HG02840 (cell line): ENCODE measurements at regions not wholly inside any gene's neighbourhood (a gene's known extent, or its start where the extent isn't known, plus 50 kb on each side); places are given as distances from the start of the nearest gene placed in this dataset.
"Not testable (repeated sequence)": the region's sequence is repeated elsewhere in the genome, so short reads cannot be mapped to it uniquely, and the experiment has no call there.

ENCODE experiments used
- ATAC-seq: cut with Tn5 transposase; IDR thresholded peaks from one replicate; pipeline ENCODE4 v1.9.1; 2021; ENCODE audit warnings: mild to moderate bottlenecking, moderate library complexity, moderate number of reproducible peaks; ENCODE audit not compliant: unreplicated experiment, low FRiP score

DNA sequence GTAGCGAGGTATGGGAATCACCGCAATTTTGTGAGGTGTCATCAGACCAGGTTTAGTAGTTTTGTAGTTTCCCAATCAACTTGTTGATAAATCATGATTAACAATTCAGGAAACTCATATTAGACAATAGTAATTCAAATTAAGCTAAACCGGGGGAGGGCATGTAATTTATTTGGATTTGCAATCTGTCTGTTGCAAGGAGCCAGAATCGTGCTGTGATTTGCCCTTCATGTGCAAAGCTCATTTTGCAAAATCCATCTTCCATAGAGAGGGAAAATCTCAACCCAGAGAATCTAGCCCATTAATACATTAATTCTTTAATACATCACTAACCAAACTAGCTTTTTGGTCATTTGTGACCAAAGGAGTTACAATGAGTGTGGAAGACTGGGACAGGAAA, 164.7 kb upstream of the TRPM3 start:
- no peak for ATAC-seq

DNA sequence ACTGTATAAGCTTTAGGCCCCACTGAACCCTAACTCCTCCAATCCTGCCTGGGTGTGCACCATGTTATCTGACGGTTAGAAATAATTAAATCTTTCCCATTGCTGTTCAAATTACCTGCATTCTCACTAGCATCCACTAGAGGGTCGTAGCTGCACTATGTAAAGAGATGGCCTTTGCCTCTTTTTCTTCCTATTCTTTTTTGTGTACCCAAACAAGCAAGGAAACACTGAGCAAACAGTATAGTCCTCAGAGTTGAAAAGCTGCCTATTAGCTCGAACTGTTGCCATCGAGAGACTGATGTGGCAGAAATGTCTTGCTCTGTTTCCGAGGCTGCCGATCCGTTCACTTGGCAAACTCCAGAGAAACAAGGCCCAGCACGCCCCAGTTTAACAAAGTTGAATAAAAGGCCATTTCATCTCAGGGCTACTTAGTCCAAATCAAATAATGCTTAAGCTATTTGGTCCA, 163.8 kb upstream of the TRPM3 start:
- peak; percentile 79 for ATAC-seq

DNA sequence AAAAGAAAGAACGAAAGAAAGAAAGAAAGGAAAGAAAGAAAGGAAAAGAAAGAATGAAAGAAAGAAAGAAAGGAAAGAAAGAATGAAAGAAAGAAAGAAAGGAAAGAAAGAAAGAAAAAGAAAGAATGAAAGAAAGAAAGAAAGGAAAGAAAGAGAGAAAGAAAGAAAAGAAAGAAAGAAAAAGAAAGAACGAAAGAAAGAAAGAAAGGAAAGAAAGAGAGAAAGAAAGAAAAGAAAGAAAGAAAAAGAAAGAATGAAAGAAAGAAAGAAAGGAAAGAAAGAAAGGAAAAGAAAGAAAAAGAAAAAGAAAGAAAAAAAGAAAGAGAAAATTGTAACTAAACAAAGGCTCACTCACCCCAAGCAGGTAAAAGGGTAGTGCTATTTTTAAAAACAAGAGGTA, 160.7 kb upstream of the TRPM3 start:
- ATAC-seq: not testable (repeated sequence)

DNA sequence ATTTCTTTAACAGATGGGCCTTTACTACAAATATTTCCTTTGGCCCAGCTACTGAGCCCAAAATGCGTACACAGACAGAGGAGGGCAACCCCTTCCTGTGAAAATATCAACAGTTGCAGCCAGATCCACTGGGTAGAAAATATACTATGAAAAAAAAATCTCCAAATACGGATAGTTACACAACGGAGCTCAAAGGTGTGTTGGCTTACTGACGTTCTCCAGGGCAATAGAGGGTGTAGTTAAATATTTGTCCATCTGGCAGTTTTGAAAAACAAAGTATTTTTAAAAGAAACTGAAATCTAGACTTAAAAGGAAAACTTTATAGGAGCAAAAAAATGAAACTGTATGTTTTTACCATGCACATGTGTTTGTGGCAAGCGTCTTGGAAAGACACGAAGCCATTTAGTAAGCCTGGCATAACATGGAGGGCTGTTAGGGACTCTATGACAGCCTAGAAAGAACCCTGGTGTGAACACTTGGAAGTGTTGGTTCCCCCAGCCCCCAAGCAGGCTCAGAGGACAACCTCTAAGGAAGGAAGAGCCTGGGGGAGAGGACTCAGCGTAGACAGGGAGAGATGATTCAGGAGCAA, 157.8 kb upstream of the TRPM3 start:
- no peak for ATAC-seq

DNA sequence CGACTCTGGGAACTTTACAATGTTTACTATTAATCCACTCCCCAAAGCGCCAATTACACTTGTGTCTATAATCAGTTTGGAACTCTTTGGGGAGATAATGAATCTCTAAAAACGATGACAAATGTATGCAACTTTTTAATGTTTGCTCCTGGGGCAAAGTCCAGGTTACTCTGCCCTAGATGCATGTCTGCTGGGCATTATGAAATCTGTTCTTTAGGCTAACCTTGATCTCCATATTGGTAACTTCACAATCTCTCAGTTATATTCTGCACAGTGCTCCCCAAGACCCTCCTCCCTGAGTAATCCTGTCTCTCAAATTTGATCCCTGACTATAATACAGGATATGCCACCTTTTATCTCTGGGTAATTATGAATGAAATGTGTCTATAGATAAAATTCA, 152.2 kb upstream of the TRPM3 start:
- no peak for ATAC-seq

DNA sequence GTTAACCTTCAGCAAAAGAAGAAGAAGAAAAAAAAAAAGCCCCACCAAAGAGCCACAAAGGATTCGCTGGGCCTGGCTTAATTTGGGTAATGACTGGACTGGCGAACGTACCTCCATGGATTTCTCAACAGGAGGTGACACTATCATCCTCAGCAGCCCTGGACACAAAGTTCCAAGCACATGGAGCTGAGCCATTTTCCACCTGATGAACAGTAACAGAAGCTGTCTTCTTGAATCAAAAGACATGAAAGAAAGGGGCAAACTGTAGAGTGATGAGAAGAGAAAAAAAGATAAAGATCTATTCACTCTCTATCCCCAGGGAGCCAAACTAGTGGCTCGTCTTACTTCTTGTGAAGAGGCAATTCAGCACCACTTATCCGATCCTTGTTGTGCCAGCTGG, 150.2 kb upstream of the TRPM3 start:
- ATAC-seq: no peak

DNA sequence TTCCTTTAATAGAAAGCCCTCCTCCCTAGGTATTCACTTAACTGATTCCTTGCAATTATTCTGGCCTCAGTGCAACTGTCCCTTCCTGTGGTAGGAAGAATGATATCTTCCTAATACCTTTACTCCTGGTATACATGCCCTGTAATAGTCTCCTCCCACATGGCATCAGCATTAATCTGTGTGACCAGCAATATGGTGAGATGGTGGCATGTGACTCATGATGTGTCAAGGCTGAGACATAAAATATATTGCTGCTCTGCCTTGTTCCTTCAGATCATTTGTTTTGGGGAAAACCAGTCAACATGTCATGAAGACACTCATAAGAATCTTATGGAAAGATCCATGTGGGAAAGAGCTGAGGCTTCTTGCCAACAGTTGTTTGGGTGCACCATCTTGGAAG, 149.1 kb upstream of the TRPM3 start:
- ATAC-seq: no peak

DNA sequence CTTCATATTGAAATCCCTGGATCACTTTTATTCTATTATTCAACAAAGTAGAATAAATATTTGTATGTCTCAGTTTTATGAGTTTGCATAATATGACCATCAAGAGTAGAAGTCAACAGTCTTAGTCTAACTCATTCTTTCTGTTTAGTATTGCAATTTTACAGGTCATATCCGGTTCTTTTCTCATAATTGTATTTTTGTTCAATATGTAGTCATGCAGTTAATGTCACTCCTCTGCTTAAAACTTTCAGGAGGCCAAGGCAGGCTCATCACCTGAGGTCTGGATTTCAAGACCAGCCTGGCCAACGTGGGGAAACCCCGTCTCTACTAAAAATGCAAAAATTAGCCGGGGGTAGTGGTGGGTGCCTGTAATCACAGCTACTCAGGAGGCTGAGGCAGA, 148.4 kb upstream of the TRPM3 start:
- no peak for ATAC-seq

DNA sequence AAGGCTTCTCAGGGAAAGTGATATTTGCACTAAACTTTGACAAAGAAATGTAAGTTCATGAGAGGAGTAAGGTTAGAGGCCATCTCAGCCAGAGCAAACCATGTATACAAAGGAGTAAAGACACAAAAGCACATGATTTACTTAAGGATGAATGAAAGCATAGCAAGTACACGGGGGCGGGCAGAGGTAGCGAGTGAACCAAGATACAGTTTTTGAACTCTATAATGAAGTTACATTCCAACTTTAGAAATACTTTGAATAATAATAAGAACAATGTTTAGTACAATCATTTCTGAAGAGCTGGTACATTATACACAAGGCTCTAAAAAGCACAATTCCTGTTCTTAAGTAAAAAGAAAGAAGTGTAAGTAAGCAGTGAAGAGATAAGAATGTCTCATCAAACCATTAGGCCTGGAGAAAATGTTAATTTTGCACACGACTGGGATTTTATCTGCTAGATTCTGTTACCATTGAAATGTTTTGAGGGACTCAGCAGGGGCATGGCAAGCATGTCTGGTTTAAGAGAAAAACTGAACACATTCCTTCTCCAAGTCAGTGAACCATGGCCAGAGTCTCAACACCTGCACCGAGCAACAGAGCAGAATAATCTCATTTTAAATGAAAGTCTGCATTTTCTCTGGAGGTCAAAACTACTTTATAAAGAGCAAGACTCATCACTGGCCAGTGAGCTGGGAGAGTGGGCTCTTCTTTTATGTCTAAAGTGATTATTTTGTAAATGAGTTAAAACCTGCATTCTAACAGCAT, 147.6 kb upstream of the TRPM3 start:
- ATAC-seq: no peak

DNA sequence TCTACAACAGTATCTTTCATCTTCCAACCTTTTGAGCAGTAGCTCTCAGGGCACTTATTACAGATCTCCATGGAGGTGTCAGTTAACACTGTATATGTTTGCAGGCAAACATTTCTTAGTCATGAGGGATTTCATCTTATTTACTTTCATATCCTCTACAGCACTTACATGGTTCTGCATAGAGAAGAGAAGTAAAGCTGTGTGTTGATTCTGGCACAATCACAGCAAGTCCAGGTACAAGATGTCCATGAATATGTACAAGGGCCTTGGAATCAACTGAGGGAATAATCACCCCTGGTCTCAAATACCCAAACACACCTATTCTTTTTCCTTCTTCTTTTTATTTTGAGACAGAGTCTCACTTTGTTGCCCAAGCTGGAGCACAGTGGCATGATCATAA, 142.0 kb upstream of the TRPM3 start:
- no peak for ATAC-seq

DNA sequence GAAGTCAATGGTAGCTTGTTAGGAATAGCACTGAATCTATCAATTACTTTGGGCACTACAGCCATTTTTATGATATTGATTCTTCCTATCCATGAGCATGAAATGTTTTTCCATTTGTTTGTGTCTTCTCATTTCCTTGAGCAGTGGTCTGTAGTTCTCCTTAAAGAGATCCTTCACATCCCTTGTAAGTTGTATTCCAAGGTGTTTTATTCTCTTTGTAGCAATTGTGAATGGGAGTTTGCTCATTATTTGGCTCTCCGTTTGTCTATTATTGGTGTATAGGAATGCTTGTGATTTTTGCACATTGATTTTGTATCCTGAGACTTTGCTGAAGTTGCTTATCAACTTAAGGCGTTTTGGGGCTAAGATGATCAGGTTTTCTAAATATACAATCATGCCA, 139.0 kb upstream of the TRPM3 start:
- ATAC-seq: not testable (repeated sequence)

DNA sequence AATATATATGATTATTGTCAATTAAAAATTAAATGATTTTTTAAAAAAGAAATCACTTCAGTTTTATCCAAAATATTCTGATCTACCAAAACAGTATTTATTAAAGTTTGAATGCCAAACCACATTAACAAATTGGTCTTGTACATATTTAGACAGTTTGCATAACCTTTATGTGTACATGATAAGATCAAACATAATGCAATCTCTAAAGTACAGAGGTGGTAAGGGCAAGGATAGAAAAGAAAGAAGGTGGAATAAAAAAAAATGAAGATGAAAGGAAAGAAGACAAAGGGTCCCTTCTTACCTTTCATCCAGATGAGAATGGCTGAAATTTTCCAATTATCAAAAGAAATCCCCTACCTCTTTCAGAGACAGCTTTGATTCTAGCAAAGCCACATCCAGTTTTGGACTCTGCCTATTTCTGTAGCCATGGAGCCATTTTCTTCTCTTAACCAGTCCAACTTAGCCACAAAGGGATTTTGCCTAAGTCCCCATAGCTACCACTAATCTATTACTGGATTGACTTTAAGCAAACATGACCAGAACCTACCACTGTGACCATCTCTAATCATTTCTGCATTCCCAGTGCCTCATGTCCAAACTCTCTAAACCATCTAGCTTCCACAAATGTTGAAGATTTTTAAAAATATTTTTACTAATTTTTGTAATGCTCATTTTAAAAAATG, 133.3 kb upstream of the TRPM3 start:
- no peak for ATAC-seq

DNA sequence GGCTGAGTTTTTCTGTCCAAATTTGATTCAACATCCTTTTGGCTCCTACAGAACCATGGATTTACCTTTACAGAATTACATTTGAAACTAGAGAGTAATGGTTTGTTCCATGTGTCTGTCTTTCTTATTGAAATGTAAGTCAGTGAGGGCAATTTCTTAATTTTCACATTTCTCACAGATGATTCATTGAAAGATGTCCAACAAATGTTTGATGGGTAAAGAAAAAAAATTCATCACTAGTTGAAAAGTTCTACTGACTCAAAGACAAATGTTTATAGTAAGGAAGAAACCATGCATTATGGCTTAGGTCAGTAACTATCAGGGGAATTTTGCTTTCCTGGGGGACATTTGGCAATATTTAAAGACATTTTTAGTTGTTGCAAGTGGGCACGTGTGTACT, 131.6 kb upstream of the TRPM3 start:
- no peak for ATAC-seq

DNA sequence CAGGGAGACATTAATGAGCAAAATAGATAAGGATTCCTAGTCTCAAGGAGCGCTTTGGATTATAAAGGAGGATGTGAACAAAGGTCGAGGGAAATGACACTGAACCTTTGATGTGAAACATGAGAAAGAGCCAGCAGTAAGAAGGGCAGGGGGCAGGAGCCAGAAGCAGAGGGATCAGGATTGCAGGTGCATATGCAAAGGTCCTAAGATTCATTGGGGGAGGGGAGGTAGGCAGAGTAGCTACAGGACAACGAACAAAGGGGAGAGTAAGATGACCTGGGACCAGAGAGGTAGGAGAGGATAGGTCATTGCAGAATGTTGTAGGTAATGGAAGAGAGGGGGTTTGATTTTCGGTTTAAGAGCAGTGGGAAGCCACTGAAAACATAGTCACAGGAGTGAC, 129.2 kb upstream of the TRPM3 start:
- ATAC-seq: no peak

DNA sequence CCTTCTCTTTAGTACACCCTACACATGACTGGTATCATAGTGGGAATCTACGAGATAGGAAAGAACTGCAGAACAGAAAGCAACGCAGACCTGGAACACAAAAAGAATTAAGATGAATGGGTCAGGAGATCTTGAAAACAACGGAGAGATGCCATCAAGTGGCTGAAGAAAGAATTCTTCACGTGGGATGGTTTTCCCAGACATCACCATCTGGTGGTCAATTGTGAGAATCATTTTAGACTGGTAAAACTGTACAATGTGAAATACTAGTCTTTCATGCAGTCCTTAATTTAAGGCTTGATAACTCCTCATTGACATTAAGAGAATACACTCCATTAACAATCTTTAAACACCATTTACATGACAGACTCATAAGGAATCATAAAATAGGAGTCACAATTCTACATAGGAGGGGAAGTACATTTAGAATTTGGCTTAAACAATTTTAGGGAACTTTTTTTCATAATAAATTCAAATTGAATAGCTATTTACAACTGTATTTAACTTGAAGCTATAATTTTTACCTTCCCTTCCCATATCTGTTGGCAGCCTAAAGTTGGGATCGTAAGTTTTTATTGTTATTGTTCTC, 128.4 kb upstream of the TRPM3 start:
- no peak for ATAC-seq

DNA sequence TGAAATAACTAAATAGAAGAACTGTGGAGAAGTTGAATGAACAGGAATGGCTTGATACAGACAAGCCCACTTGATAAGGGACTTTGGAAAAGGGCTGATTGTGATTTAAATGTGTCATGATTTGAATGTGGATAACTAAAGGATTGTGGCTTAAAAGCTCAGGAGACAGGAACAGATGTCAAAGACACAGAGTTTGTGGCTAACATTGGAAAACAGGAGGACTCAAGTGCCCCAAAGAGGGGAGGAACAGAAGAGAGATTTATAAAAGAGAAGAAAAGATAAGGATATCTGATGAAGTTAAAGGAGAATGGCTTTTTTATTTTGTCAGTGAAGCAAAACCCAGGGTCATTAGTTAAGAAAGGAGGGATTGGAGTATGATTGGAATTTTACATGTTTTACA, 124.2 kb upstream of the TRPM3 start:
- ATAC-seq: no peak

DNA sequence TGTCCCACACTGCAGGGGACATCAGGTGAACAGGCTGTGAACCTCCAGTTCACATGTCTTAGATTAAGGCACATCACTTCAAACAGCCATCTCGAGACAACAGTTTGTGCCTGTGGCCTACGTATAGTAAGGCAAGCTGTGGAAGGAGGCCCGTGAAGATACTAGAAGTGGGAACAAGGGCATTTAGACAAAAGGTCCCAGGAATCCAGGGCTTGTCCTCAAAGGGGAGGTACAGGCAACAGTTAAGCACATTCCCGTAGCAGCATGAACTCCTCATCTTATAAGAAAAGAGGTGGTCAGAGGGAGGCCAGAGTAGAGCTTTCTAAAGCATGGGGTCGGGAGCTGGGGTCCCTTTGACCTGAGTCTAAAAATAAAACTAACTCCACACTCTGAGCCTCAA, 122.5 kb upstream of the TRPM3 start:
- no peak for ATAC-seq

DNA sequence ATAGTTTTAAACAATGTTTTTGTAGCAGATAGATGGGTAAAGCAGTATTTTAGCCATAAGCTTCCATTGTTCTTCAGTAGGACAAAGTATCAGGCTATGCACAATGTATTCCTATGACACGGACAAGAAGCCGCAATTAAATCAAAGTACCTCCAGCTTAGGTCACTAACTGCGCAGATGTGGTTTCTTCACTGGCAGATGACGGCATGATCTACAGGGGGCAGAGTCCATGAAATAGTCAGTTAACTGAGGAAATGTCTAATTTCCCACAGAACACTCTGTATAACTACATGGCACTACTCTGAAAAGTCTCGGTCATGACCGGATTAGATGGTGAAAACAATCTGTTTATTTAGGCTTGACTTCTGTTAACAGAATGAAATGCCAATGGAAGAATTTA, 120.7 kb upstream of the TRPM3 start:
- no peak for ATAC-seq

DNA sequence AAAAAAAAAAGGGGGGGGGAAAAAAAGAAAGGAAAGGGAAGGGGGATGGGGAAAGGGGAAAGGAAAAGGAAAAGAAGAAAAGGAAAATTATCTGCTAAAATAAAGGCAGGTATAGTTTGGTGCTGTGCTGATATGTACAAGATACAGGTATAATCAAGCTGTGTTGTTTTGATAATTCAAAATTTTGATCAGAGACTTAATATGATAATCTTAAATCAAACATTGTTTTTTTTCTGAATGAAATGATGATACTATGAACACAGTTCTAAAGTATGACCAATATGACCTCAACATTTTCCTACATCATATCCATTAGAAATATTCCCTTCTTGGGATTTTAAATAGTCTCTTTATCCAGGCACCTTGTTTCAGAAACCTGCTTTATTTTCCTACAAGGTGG, 115.6 kb upstream of the TRPM3 start:
- no peak for ATAC-seq

DNA sequence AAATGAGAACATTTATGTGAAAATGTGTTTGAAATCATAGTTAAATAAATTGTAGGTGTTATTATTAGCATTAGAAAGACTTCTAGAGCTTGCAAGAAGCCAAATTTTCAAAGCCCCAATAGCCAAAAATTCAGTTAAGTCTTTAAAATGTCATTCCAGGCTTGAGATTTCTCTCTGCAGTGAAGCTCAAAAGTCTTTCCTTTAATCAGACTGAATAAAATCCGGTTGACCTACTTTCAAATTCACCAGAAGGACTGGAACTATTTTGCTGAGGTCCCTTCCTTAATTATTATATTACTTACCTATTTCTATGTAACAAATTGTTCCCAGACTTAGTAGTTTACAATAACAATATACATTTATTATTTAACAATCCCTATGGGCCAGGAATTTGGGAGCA, 112.2 kb upstream of the TRPM3 start:
- no peak for ATAC-seq

DNA sequence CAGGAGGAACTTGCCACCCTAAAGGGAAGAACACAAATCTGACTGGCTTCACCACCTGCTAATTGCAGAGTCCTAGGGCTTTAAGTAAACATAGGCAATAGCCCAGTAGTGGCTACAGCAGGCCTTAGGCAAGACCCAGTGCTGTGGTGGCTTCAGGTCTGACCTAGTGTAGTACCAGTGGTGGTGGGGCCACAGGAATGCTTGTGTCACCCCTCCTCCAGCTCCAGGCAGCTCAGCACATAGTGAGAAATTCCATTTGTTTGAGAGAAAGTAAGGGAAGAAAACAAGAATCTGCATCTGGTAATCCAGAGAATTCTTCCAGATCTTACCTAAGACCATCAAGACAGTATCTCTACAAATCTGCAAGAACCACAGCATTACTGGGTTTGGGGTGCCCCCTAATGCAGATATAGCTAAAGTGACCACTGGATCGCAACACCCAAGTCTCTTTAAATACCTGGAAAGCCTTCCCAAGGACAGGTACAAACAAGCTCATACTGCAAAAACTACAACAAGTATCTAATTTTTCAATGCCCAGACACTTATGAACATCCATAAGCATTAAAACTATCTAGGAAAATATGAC, 102.6 kb upstream of the TRPM3 start:
- ATAC-seq: no peak
